ENCODE measurements at regions not wholly inside any gene's neighbourhood (a gene's known extent, or its start where the extent isn't known, plus 50 kb on each side); places are given as distances from the start of the nearest gene placed in this dataset.

GRCh38 chr9:109717342-109717741 lies 62.7 kb upstream of the PALM2AKAP2 start:
- Histone ChIP-seq H3K9me3 (no peaks in the 10 kb centered on the region), H3K4me3 (no peak overlapping the region), H3K4me1 (no peaks in the 10 kb centered on the region), H3K27me3 (no peaks in the 10 kb centered on the region), H3K27ac (no peak overlapping the region), H3K36me3 (no peaks in the 10 kb centered on the region)
- intact Hi-C loops (cut with DNase I; ENCODE audit: low total_unique reads): no loop called here
- TF ChIP-seq POLR2A (IDR thresholded peaks at IDR 0.05) (no peak), CTCF (IDR thresholded peaks at IDR 0.05) (no peak)
- no peak for DNase-seq

- Histone ChIP-seq H3K36me3 (no peaks in the 10 kb centered on the region), H3K27ac (no peak overlapping the region), H3K27me3 (no peaks in the 10 kb centered on the region), H3K4me1 (no peaks in the 10 kb centered on the region), H3K9me3 (no peaks in the 10 kb centered on the region), H3K4me3 (no peak overlapping the region)
- no peak for TF ChIP-seq CTCF (IDR thresholded peaks at IDR 0.05)
- TF ChIP-seq POLR2A (IDR thresholded peaks at IDR 0.05): no peak
- DNase-seq: no peak
- intact Hi-C loops (cut with DNase I; ENCODE audit: low total_unique reads): no loop called here
Observed at GRCh38 chr9:109718861-109719260, 61.1 kb upstream of the PALM2AKAP2 start.

- Histone ChIP-seq H3K36me3 (no peaks in the 10 kb centered on the region), H3K4me3 (no peak overlapping the region), H3K4me1 (no peaks in the 10 kb centered on the region), H3K27ac (no peak overlapping the region), H3K27me3 (no peaks in the 10 kb centered on the region), H3K9me3 (no peaks in the 10 kb centered on the region)
- no peak for TF ChIP-seq CTCF (IDR thresholded peaks at IDR 0.05)
- no peak for TF ChIP-seq POLR2A (IDR thresholded peaks at IDR 0.05)
- DNase-seq: no peak
- intact Hi-C loops (cut with DNase I; ENCODE audit: low total_unique reads): no loop called here
Observed at GRCh38 chr9:109721001-109721400, 59.0 kb upstream of the PALM2AKAP2 start.

- Histone ChIP-seq H3K4me3 (no peak overlapping the region), H3K27ac (no peak overlapping the region), H3K4me1 (no peaks in the 10 kb centered on the region), H3K9me3 (no peaks in the 10 kb centered on the region), H3K27me3 (no peaks in the 10 kb centered on the region), H3K36me3 (no peaks in the 10 kb centered on the region)
- intact Hi-C loops (cut with DNase I; ENCODE audit: low total_unique reads): no loop called here
- TF ChIP-seq CTCF (IDR thresholded peaks at IDR 0.05) (no peak), POLR2A (IDR thresholded peaks at IDR 0.05) (no peak)
- DNase-seq: no peak
Observed at GRCh38 chr9:109722007-109722406, 58.0 kb upstream of the PALM2AKAP2 start.

GRCh38 chr9:109723781-109724180 lies 56.2 kb upstream of the PALM2AKAP2 start:
- intact Hi-C loops (cut with DNase I; ENCODE audit: low total_unique reads): no loop called here
- no peaks in the 10 kb centered on the region for H3K9me3 ChIP-seq
- H3K27me3 ChIP-seq: no peaks in the 10 kb centered on the region
- no peak overlapping the region for H3K4me3 ChIP-seq
- H3K36me3 ChIP-seq: no peaks in the 10 kb centered on the region
- no peaks in the 10 kb centered on the region for H3K4me1 ChIP-seq
- no peak overlapping the region for H3K27ac ChIP-seq
- TF ChIP-seq POLR2A (IDR thresholded peaks at IDR 0.05) (no peak), CTCF (IDR thresholded peaks at IDR 0.05) (no peak)
- no peak for DNase-seq
